ENCODE measurements at regions not wholly inside any gene's neighbourhood (a gene's known extent, or its start where the extent isn't known, plus 50 kb on each side); places are given as distances from the start of the nearest gene placed in this dataset.

DNA sequence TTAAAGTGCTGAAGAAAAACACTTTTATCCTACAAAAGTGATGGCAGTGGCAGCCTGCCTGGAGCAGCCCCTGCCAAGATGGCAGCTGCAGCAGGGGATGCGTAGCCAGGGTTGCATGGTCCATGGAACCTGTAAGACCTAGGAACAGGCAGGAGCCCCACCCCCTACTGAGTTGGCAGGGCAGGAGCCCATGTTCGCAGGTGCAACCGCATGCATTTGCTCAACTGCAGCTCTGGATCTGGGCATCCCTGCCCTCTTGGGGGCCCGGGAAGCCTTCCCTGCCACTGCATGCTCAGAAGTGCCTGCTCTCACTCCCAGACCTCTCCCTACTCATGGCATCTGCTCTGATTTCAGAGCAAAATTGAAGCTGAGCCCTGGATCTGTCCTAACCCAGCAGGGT lies 779.6 kb downstream of the CDH18 start:
- no peak for DNase-seq
- in situ Hi-C loops (cut with HindIII; ENCODE audit: low pct_ligation_motif_present, low sequenced_read_pairs), result no loop called here
- H3K27me3 ChIP-seq (replicated peaks), result no peaks in the 10 kb centered on the region
- TF ChIP-seq, protein P1, sequence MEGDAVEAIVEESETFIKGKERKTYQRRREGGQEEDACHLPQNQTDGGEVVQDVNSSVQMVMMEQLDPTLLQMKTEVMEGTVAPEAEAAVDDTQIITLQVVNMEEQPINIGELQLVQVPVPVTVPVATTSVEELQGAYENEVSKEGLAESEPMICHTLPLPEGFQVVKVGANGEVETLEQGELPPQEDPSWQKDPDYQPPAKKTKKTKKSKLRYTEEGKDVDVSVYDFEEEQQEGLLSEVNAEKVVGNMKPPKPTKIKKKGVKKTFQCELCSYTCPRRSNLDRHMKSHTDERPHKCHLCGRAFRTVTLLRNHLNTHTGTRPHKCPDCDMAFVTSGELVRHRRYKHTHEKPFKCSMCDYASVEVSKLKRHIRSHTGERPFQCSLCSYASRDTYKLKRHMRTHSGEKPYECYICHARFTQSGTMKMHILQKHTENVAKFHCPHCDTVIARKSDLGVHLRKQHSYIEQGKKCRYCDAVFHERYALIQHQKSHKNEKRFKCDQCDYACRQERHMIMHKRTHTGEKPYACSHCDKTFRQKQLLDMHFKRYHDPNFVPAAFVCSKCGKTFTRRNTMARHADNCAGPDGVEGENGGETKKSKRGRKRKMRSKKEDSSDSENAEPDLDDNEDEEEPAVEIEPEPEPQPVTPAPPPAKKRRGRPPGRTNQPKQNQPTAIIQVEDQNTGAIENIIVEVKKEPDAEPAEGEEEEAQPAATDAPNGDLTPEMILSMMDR (IDR thresholded peaks at IDR 0.05; ENCODE audit: low read depth, low read length, missing control alignments), result no peak
- H3K4me3 ChIP-seq (ENCODE audit: low read depth, low read length), result no peak overlapping the region
- H3K27ac ChIP-seq, result no peak overlapping the region
- no peaks in the 10 kb centered on the region for H3K36me3 ChIP-seq (replicated peaks)

DNA sequence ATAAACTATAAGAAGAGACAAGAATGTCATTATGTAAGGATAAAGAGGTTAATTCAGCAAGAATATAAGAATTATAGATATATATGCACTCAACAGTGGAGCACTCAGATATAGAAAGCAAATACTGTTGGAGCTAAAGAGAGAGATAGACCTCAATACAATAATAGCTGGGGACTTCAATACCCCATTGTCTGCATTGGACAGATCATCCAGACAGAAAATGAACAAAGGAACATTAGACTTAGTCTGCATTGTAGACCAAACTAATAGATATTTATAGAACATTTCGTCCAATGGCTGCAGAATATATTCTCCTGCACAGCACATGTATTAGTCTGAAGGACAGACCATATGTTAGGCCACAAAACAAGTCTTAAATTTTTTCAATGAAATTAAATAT lies 777.1 kb downstream of the CDH18 start:
- in situ Hi-C loops (cut with HindIII; ENCODE audit: low pct_ligation_motif_present, low sequenced_read_pairs), result no loop called here

DNA sequence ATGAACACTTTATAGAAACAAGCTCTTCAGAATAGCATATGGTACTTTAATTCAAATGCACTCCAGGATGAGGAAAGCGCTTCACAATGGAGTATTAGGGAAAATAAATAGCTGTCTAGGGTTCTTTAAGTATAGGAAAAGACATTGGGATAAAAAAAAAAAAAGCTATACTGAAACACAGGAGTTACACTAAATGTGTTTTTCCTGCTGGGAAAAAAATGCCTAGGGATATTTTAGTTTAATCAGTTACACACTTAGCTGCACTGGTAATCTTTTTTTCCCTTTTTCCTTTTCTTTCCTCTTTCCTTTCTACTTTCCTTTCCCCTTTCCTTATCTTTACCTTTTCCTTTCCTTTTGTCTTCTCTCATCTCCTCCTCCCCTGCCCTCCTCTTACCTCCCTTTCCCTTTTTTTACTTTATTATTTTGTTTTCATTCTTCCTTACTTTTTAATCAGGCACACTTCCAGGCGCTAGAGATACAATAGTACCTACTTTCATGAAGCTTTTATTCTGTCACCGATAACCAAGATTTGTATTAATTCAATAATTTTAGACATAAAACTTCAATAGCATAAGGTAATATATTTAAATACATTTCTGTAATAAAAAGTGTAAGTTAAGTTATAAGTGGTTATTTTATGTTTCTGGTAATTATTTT lies 758.7 kb downstream of the CDH18 start:
- no peak for DNase-seq
- no peaks in the 10 kb centered on the region for H3K27me3 ChIP-seq (replicated peaks)
- TF ChIP-seq, protein P1 (IDR thresholded peaks at IDR 0.05; ENCODE audit: low read depth, low read length, missing control alignments), result no peak
- H3K36me3 ChIP-seq (replicated peaks), result no peaks in the 10 kb centered on the region
- no peak overlapping the region for H3K4me3 ChIP-seq (ENCODE audit: low read depth, low read length)
- no peak overlapping the region for H3K27ac ChIP-seq
- in situ Hi-C loops (cut with HindIII; ENCODE audit: low pct_ligation_motif_present, low sequenced_read_pairs), result no loop called here

More for the DNA sequence above, 777.1 kb downstream of the CDH18 start:
- no peak overlapping the region for H3K4me3 ChIP-seq (ENCODE audit: low read depth, low read length)
- no peaks in the 10 kb centered on the region for H3K27me3 ChIP-seq (replicated peaks)
- no peak for DNase-seq
- no peak overlapping the region for H3K27ac ChIP-seq
- no peaks in the 10 kb centered on the region for H3K36me3 ChIP-seq (replicated peaks)
- TF ChIP-seq, protein P1 (IDR thresholded peaks at IDR 0.05; ENCODE audit: low read depth, low read length, missing control alignments), result no peak

DNA sequence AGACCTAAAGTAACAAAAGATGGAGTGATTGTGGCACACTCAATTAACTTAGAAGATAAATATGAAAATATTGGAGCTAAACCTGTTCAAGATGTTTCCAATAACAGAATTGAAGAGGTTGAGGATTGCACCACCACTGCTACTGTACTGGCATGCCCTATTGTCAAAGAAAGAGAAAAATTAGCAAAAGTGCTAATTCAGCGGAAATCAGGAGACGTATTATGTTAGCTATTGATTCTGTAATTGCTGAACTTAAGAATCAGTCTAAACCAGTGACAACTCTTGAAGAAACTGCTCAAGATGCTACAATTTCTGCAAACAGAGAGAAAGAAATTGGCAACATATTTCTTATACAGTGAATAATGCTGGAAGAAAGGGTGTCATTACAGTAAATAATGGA lies 754.4 kb downstream of the CDH18 start:
- in situ Hi-C loops (cut with HindIII; ENCODE audit: low pct_ligation_motif_present, low sequenced_read_pairs), result no loop called here

DNA sequence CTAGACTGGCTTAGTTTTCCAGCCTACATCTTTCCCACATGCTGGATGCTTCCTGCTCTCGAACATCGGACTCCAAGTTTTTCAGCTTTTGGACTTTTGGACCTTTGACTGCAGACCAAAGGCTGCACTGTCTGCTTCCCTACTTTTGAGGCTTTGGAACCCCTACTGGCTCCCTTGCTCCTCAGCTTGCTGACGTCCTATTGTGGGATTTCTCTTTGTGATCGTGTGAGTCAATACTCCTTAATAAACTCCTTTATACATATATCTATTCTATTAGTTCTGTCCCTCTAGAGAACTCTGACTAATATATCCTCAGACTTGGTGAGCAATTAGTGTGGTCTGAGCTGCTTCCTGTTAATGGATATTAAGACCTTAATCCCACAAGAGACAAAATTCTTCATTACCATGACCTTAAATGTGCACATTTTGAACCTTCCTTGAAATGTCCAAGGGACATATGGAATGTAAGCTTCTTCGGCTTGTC lies 752.9 kb downstream of the CDH18 start:
- TF ChIP-seq, protein P1 (IDR thresholded peaks at IDR 0.05; ENCODE audit: low read depth, low read length, missing control alignments), result no peak
- in situ Hi-C loops (cut with HindIII; ENCODE audit: low pct_ligation_motif_present, low sequenced_read_pairs), result no loop called here
- Histone ChIP-seq H3K36me3 (replicated peaks) (no peaks in the 10 kb centered on the region), H3K27me3 (replicated peaks) (no peaks in the 10 kb centered on the region), H3K4me3 (ENCODE audit: low read depth, low read length) (no peak overlapping the region), H3K27ac (no peak overlapping the region)
- DNase-seq, result no peak

More for the DNA sequence above, 754.4 kb downstream of the CDH18 start:
- DNase-seq, result no peak
- H3K27ac ChIP-seq, result no peak overlapping the region
- no peaks in the 10 kb centered on the region for H3K27me3 ChIP-seq (replicated peaks)
- TF ChIP-seq, protein P1 (IDR thresholded peaks at IDR 0.05; ENCODE audit: low read depth, low read length, missing control alignments), result no peak
- H3K36me3 ChIP-seq (replicated peaks), result no peaks in the 10 kb centered on the region
- H3K4me3 ChIP-seq (ENCODE audit: low read depth, low read length), result no peak overlapping the region

DNA sequence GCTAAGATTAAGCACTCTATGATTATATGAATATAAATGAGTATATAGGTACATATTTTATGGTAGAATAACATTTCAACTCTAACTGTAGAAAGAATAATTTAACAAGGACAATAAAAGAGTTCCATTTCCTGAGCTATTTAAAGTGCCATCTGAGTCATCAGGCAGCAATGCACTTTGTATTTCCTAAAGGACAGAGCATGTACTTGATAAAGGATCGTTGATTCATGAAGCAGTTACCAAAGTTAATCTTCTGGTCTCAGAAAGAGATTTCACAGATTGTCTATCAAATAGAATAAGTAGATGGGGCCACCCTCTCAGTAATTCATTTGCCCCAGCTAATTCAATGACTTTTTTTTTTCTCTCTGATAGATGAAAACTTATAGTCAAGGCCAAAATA lies 747.8 kb downstream of the CDH18 start:
- TF ChIP-seq, protein P1 (IDR thresholded peaks at IDR 0.05; ENCODE audit: low read depth, low read length, missing control alignments), result no peak
- Histone ChIP-seq H3K27ac (no peak overlapping the region), H3K27me3 (replicated peaks) (no peaks in the 10 kb centered on the region), H3K36me3 (replicated peaks) (no peaks in the 10 kb centered on the region), H3K4me3 (ENCODE audit: low read depth, low read length) (no peak overlapping the region)
- in situ Hi-C loops (cut with HindIII; ENCODE audit: low pct_ligation_motif_present, low sequenced_read_pairs), result no loop called here
- DNase-seq, result no peak
